ENCODE measurements at regions not wholly inside any gene's neighbourhood (a gene's known extent, or its start where the extent isn't known, plus 50 kb on each side); places are given as distances from the start of the nearest gene placed in this dataset.

GRCh38 chr4:18815779-18816173 is 794.2 kb upstream of the LCORL start:
- H3K27ac ChIP-seq (replicated peaks): no peak overlapping the region
- no peak for DNase-seq (ENCODE audit: low read depth in 1 of 2, low spot score in 1 of 2)
- H3K4me3 ChIP-seq (replicated peaks; ENCODE audit: insufficient read depth, low read length): no peak overlapping the region
- no peaks in the 10 kb centered on the region for H3K27me3 ChIP-seq (ENCODE audit: insufficient read depth, poor library complexity, severe bottlenecking)
- no peak for TF ChIP-seq GABPA (IDR thresholded peaks at IDR 0.05; ENCODE audit: low read depth)
- TF ChIP-seq POLR2AphosphoS5 (IDR thresholded peaks at IDR 0.05; ENCODE audit: low read depth): no peak
- TF ChIP-seq SPI1 (IDR thresholded peaks at IDR 0.05; ENCODE audit: borderline replicate concordance, low read depth): no peak
- TF ChIP-seq CTCF (IDR thresholded peaks at IDR 0.05; ENCODE audit: insufficient read depth, low read length): no peak
- TF ChIP-seq REST (IDR thresholded peaks at IDR 0.05; ENCODE audit: insufficient replicate concordance, low read depth): no peak

- TF ChIP-seq SPI1 (IDR thresholded peaks at IDR 0.05; ENCODE audit: borderline replicate concordance, low read depth) (no peak), GABPA (IDR thresholded peaks at IDR 0.05; ENCODE audit: low read depth) (no peak), REST (IDR thresholded peaks at IDR 0.05; ENCODE audit: insufficient replicate concordance, low read depth) (no peak), POLR2AphosphoS5 (IDR thresholded peaks at IDR 0.05; ENCODE audit: low read depth) (no peak), CTCF (IDR thresholded peaks at IDR 0.05; ENCODE audit: insufficient read depth, low read length) (no peak)
- no peak overlapping the region for H3K4me3 ChIP-seq (replicated peaks; ENCODE audit: insufficient read depth, low read length)
- DNase-seq (ENCODE audit: low read depth in 1 of 2, low spot score in 1 of 2): no peak
- no peak overlapping the region for H3K27ac ChIP-seq (replicated peaks)
- no peaks in the 10 kb centered on the region for H3K27me3 ChIP-seq (ENCODE audit: insufficient read depth, poor library complexity, severe bottlenecking)
Observed at GRCh38 chr4:18815081-18815778, 793.7 kb upstream of the LCORL start.

GRCh38 chr4:18813771-18814170 is 792.2 kb upstream of the LCORL start:
- Histone ChIP-seq H3K27me3 (ENCODE audit: insufficient read depth, poor library complexity, severe bottlenecking) (no peaks in the 10 kb centered on the region), H3K27ac (replicated peaks) (no peak overlapping the region), H3K4me3 (replicated peaks; ENCODE audit: insufficient read depth, low read length) (no peak overlapping the region)
- no peak for DNase-seq (ENCODE audit: low read depth in 1 of 2, low spot score in 1 of 2)
- TF ChIP-seq REST (IDR thresholded peaks at IDR 0.05; ENCODE audit: insufficient replicate concordance, low read depth): no peak
- TF ChIP-seq POLR2AphosphoS5 (IDR thresholded peaks at IDR 0.05; ENCODE audit: low read depth): no peak
- no peak for TF ChIP-seq CTCF (IDR thresholded peaks at IDR 0.05; ENCODE audit: insufficient read depth, low read length)
- TF ChIP-seq SPI1 (IDR thresholded peaks at IDR 0.05; ENCODE audit: borderline replicate concordance, low read depth): no peak
- TF ChIP-seq GABPA (IDR thresholded peaks at IDR 0.05; ENCODE audit: low read depth): no peak

Measured in HL-60 (cell line).